GM19463 (cell line): ENCODE measurements at regions not wholly inside any gene's neighbourhood (a gene's known extent, or its start where the extent isn't known, plus 50 kb on each side); places are given as distances from the start of the nearest gene placed in this dataset.
"Not testable (repeated sequence)": the region's sequence is repeated elsewhere in the genome, so short reads cannot be mapped to it uniquely, and the experiment has no call there.

Source experiments
- ATAC-seq: cut with Tn5 transposase; IDR thresholded peaks from one replicate; pipeline ENCODE4 v1.9.1; 2021; ENCODE audit warnings: mild to moderate bottlenecking, moderate library complexity; ENCODE audit not compliant: unreplicated experiment

GRCh38 chr15:22519213-22519612 is 60.5 kb downstream of the GOLGA6L22 start:
- not testable (repeated sequence) for ATAC-seq

GRCh38 chr15:22526537-22526936 is 67.8 kb downstream of the GOLGA6L22 start:
- not testable (repeated sequence) for ATAC-seq

DNA sequence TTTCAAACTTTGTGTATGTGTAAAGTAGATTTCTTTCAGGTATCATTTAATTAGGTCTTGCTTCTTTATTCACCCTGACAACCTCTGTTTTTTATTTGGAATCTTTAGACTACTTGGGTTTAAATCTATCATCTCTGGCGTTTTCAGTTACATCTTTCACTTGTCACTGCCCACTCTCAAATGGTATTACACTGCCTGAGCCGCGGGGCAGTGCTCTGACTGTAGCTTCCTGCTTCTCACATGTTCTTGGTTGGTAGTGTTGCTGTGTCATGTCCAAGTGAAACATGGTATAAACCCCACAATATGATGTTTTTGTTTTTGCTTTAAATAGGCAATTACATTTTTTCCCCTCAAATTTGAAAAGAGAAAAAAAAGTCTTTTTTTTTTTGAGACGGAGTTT is 68.3 kb downstream of the GOLGA6L22 start:
- ATAC-seq = not testable (repeated sequence)

DNA sequence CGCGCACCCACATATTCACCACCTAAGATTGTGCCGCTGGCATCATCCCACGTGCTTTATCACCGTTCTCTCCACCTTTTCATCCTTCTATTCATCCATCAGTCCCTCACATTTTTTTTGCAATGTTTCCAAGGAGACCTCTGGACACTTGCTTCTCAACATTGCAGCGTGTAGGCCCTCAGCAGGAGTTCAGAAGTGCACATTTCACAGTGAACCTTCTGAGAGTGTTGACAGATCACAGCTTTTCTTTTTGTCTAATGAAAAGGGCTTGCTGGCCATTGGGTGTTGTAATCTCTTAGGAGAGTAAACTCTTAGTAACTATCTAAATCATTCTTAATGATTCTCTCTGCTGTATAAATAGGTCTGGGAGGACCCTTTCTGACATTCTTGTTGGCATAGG is 70.5 kb downstream of the GOLGA6L22 start:
- not testable (repeated sequence) for ATAC-seq

DNA sequence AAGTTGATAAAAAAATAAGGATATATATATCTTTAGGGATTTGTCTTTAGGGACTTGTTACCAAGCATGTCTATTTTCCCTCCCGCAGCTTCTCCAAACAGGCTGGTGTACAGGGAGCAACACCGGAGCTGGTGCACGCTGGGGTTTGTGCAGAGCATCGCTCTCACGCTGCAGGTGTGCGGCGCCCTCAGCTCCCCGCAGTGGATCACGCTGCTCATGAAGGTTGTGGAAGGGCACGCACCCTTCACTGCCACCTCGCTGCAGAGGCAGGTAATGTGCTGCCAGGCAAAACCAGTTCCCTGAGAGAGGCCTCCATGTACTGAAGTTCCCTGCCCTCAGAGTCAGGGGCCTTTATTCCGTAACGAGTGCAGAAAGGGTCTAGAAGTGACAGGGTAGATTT is 101.0 kb downstream of the GOLGA6L22 start:
- not testable (repeated sequence) for ATAC-seq

DNA sequence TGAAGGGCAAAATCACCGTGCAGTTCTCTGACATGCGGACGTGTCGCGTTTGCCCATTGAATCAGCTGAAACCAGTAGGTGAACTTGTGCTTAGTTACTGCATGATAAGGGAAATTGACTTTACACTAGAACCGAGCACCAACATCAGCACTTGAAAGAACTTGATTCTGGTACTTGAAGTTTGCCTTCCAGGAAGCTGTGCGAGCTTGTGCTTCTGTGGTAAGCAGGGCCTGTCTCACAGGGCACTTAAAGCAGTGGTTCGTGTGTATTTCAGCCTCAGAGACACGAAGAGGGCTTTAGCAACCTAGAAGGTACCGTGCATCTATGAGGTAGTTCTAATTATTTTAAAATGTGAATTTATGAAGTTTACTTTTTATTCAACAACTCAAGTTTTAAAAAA is 103.0 kb downstream of the GOLGA6L22 start:
- not testable (repeated sequence) for ATAC-seq

- not testable (repeated sequence) for ATAC-seq
These were observed 107.8 kb downstream of the GOLGA6L22 start for GRCh38 chr15:22566510-22566909.

GRCh38 chr15:22569486-22569885 is 110.8 kb downstream of the GOLGA6L22 start:
- not testable (repeated sequence) for ATAC-seq

DNA sequence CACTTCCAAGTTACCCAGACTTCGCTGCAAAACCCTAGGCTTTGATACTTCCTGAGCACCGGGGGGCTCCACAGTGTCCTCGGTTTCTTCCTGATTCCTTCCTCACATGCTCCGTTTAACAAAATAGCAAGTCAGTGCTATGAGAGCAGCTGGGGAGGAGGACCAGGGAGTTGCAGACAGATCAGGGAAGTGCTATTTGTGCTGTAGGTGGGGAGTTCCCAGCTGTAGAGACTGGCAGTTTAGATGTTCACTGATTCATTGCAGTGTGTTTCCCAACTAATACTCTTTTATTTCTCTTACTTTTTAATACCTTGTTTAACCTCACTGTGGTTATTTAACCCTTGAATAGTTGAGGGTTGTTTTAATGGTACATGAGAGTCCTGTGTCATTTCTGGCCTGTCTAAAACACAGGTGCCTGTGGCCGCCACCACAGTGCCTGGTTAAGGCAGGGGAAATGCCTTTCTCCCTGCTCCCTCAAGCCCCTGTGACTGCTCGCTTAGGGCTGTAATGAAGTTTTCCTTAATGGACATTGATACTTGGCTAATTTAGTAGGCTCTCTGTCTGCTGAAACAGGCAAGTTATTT is 113.5 kb downstream of the GOLGA6L22 start:
- ATAC-seq = peak; percentile 62

GRCh38 chr15:22572792-22573191 is 114.1 kb downstream of the GOLGA6L22 start:
- ATAC-seq = not testable (repeated sequence)

GRCh38 chr15:22577828-22578227 is 119.1 kb downstream of the GOLGA6L22 start:
- not testable (repeated sequence) for ATAC-seq

GRCh38 chr15:22579213-22579612 is 120.5 kb downstream of the GOLGA6L22 start:
- not testable (repeated sequence) for ATAC-seq

GRCh38 chr15:22587391-22587790 is 128.7 kb downstream of the GOLGA6L22 start:
- not testable (repeated sequence) for ATAC-seq

DNA sequence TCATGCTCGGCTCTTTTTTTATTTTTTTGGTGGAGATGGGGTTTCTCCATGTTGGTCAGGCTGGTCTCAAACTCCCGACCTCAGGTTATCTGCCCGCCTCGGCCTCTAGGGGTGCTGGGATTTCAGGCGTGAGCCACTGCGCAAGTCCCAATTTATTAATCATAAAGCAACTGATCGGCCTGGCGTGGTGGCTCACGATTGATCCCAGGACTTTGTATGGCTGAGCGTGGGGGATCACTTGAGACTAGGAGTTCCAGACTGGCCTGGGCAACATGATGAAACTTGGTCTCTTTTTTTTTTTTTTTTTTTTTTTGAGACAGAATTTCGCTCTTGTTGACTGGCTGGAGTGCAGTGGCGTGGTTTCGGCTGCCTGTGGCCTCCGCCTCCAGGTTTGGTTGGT is 139.8 kb downstream of the GOLGA6L22 start:
- ATAC-seq = not testable (repeated sequence)

- ATAC-seq = not testable (repeated sequence)
These were observed 141.0 kb downstream of the GOLGA6L22 start for GRCh38 chr15:22599526-22600320.

DNA sequence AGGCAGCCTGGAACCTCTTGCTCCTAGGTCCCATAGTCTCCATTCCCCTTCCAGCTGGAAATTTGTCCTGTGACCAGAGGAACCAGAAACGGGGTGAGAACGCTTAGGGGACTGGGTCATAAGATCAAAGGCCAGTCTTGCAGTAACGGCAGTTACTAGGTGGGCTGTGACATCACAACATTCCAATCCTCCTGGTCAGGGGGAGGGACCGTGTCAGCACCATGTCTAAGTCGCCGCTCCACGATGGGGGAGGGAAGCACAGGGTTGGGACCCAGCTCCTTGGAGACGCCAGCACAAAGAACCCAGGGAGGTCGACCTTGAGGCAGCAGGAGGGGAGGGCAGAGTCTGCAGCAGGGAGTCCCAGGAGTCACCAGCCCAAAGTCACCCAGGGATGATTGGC is 158.3 kb downstream of the GOLGA6L22 start:
- not testable (repeated sequence) for ATAC-seq

- not testable (repeated sequence) for ATAC-seq
These were observed 154.7 kb upstream of the NIPA1 start for GRCh38 chr15:22631789-22632188.

DNA sequence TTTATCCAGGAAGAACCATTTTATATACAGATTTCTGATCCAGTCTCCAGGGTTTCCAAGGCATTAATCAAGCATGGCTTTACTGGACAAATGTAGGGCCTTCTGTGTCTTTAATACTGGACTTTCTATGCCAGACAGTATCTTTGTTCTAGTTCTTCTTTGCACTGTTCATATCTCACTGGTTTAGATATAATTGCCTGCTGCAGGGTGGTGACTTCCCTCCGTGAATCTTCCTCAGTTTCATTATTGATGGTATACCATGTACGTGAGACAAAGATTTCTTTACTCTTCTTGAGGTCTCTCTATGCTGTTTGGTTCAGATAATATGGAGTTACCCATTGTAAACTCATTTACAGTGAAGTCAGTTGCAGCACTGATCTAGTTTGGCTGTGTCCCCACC is 146.5 kb upstream of the NIPA1 start:
- not testable (repeated sequence) for ATAC-seq

DNA sequence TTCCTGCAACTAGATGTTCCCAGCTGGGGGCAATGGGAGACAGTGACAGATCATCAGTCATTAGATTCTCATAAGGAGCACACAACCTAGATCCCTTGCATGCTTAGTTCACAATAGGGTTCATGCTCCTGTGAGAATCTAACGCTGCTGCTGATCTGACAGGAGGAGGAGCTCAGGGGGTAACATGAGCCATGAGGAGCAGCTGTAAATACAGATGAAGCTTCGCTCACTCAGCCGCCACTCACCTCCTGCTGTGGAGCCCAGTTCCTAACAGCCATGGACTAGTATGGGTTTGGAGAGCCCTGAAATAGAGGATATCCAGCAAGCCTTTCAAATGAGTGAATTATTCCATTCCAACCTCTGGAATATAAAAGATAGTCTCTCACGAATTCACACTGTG is 137.0 kb upstream of the NIPA1 start:
- not testable (repeated sequence) for ATAC-seq

DNA sequence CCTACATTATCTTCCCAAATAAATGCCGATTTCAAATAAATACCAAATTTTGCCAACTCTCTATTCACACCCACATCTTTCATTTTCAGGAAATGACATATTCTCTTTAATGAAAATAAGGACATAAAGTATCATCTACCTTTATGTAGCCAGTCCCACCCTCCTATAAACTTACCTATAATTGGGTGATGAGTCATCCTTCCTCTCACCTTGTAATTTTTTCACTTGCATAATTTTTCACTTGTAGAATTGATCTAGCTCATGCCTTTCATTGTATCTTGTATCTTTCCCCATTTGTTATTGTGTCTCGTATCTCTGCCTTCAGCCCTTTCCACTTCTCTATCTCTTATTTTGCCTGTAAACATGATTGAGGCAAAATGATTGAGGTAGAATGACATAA is 135.3 kb upstream of the NIPA1 start:
- not testable (repeated sequence) for ATAC-seq

GRCh38 chr15:22664294-22665058 is 122.0 kb upstream of the NIPA1 start:
- ATAC-seq = peak; percentile 78
